GM21515 (cell line): ENCODE measurements at regions not wholly inside any gene's neighbourhood (a gene's known extent, or its start where the extent isn't known, plus 50 kb on each side); places are given as distances from the start of the nearest gene placed in this dataset.
"Not testable (repeated sequence)": the region's sequence is repeated elsewhere in the genome, so short reads cannot be mapped to it uniquely, and the experiment has no call there.

Experiments
- ATAC-seq: cut with Tn5 transposase; IDR thresholded peaks from one replicate; pipeline ENCODE4 v1.9.1; 2021; ENCODE audit not compliant: unreplicated experiment

DNA sequence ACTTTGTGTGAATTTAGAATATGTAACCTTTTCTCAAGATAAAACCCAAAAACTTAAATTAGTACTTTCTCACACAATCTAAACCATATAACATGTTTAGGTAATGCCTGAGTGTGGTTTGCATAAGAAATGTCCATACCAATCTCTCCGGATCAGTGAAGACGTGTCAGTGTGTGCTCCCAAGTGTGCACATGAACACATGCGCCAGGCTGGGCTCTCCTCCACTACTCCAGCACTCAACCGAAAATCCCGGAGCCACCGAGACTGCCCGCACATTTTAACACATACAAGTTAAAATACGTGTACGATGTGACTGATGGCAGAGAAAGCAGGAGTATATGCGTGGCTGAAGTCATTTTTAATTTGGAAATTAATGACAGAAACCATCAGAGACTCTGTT is 658.4 kb downstream of the EFNA5 start:
- ATAC-seq, result no peak

- ATAC-seq, result no peak
These were observed 659.1 kb downstream of the EFNA5 start for GRCh38 chr5:107011605-107012004.

GRCh38 chr5:107010060-107010459 is 660.7 kb downstream of the EFNA5 start:
- no peak for ATAC-seq

- ATAC-seq, result no peak
These were observed 665.1 kb downstream of the EFNA5 start for GRCh38 chr5:107005653-107006052.

DNA sequence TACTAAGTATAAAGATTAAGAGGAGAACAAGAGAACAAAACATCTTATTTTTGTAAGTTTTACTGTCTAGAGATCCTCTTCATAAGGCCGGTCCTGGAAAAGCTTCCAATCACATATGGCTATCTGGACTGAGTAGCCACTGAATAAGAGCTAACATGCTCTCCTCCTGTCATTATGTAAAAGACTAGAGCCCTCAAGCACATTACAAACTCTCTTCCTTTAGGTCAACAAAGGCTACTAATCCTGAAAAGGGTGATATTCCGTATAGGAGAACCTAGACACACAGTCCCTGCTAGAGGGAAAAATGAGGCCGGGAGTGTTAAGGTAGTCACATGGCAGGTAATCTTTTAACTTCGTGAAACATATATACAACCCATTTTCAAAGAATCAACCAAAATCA is 665.6 kb downstream of the EFNA5 start:
- no peak for ATAC-seq

DNA sequence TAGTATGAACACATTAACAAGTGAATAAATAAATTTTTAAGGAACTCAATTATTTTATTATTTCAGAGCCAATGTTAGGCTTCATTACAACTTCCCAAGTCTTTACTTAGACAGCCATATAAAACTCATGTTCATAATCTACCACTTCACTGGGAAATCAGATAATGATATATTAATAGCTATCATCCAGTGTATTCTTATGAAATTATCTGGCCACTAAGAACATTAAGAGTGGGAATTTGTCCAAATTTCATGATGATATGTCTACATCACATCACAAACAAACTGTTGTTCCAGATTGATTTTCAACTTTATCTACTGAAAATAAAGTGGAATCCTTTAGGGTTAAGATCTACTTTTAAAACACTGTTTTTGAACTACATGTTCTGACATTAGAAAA is 668.6 kb downstream of the EFNA5 start:
- no peak for ATAC-seq

DNA sequence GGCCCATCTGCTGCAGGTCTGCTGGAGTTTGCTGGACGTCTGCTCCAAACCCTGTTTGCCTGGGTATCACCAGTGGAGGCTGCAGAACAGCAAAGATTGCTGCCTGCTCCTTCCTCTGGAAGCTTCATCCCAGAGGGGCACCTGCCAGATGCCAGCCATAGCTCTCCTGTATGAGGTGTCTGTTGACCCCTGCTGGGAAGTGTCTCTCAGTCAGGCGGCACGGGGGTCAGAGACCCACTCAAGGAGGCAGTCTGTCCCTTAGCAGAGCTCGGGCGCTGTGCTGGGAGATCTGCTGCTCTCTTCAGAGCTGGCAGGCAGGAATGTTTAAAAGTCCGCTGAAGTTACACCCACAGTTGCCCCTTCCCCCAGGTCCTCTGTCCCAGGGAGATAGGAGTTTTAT is 671.2 kb downstream of the EFNA5 start:
- not testable (repeated sequence) for ATAC-seq

DNA sequence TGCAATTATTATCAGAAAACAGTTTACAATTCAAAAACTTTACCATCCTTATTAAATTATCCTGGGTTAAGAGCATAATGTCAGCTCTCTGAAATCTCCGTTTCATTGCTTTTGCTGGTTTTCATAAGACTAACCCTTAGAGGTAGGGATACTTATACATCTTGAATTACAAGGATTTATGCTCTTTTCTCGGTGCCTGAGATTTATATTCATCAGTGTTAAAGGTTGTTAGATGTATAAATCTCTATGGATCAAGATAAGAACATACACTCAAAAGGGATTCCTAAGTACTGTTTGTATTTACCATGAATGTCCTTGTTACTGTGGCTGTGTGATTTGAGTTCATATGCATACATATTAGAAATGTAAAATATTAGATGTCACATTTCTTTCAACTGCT is 684.7 kb downstream of the EFNA5 start:
- ATAC-seq, result no peak

- ATAC-seq, result no peak
These were observed 685.6 kb downstream of the EFNA5 start for GRCh38 chr5:106985174-106985573.

DNA sequence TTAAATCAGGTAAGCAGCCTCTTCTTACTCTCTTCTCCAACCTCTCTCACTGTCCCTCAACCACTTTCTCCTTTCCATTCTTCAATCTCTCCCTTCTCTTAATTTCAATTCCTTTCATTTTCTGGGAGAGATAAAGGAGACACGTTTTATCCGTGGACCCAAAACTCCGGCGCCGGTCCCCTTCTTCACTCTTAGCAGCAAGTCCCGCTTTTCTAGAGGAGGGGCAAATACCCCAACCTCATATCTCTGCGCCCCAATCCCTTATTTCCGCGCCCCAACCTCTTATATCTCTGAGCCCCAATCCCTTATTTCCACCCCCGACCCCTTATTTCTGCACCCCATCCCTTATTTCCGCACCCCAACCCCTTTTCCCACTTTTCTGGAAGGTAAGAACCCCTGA is 691.6 kb downstream of the EFNA5 start:
- not testable (repeated sequence) for ATAC-seq

DNA sequence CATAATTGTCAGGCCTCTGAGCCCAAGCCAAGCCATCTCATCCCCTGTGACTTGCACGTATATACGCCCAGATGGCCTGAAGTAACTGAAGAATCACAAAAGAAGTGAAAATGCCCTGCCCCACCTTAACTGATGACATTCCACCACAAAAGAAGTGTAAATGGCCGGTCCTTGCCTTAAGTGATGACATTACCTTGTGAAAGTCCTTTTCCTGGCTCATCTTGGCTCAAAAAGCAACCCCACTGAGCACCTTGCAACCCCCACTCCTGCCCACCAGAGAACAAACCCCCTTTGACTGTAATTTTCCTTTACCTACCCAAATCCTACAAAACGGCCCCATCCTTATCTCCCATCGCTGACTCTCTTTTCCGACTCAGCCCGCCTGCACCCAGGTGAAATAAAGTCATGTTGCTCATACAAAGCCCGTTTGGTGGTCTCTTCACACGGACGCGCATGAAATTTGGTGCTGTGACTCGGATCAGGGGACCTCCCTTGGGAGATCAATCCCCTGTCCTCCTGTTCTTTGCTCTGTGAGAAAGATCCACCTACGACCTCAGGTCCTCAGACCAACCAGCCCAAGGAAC is 692.1 kb downstream of the EFNA5 start:
- ATAC-seq, result not testable (repeated sequence)

DNA sequence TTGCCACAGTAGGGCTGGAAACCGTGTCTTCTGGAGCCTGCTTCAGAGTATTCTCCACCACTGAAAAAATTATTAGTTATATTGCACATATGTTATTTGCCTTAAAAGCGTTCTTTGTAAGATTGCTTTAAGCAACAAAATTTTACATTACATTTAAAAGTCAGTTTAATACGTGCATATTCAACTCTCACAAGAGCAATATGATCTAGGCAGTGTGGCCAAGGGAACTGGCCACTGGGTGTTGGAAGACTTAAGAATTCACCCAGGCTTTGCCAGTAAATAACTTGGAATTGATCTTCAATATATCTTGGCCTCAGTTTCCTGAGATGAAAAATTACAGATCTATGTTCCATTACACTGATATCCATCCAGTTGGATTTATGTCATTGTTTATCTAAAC is 694.4 kb downstream of the EFNA5 start:
- ATAC-seq, result no peak

DNA sequence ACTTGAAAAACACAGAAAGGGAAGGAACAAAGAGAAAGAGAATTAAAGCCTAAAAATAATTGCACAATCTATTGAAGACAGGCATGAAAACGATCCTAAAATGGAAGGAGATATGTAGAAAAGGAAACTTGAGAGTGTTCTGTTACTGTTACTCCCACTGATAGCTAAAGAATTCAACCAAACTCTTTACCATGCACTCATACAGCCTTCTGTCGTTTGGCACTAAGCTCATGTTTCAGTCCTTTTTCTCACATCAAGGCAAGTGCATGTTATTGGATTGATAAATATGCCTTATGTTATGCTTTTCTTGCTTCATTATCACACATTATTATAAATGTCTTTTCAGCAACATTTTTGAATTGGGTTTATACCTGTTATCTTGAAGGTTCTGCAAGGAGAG is 696.5 kb downstream of the EFNA5 start:
- no peak for ATAC-seq

GRCh38 chr5:106966686-106967315 is 703.9 kb downstream of the EFNA5 start:
- ATAC-seq, result no peak

DNA sequence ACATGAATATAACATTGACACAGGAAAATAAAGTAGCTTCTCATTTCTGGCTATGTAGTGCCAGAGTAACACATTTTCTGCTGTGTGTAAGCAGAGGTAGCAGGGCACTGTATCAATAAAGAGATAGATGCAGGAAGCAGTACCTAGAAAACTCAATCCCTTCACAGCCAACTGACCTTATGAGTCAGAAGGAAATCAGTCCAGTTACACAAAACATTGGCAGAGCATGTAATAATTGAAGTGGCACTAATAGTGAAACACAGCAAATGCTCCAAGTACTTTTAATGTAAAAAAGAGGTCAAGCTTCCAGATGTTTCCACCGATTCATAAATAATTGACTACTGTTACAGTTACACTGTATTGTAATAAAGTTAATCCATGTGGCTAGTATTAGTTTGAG is 706.6 kb downstream of the EFNA5 start:
- no peak for ATAC-seq

GRCh38 chr5:106963630-106964029 is 707.1 kb downstream of the EFNA5 start:
- ATAC-seq, result no peak

- no peak for ATAC-seq
These were observed 708.1 kb downstream of the EFNA5 start for GRCh38 chr5:106962464-106963230.

GRCh38 chr5:106959387-106959786 is 711.4 kb downstream of the EFNA5 start:
- ATAC-seq, result no peak

DNA sequence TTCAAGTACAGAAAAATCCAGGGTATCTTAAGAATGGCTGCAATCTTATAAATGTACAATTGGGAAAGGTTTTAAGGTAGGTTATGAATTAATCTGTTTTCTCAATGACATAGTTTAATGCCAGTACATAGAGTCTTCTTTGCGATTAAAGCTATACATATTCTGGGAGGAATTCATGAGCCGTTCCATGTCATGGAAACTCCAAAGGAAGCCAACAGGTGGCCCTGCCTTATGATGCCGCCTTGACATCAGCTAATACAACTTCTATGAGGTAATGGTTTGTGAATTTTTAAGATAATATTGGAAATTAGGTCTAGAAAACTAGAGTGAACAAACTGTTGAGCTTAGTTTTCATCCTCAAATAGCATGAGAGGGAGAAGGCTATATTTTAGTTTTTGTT is 713.4 kb downstream of the EFNA5 start:
- no peak for ATAC-seq

GRCh38 chr5:106956886-106957285 is 713.9 kb downstream of the EFNA5 start:
- no peak for ATAC-seq

- ATAC-seq, result no peak
These were observed 714.5 kb downstream of the EFNA5 start for GRCh38 chr5:106956187-106956586.

DNA sequence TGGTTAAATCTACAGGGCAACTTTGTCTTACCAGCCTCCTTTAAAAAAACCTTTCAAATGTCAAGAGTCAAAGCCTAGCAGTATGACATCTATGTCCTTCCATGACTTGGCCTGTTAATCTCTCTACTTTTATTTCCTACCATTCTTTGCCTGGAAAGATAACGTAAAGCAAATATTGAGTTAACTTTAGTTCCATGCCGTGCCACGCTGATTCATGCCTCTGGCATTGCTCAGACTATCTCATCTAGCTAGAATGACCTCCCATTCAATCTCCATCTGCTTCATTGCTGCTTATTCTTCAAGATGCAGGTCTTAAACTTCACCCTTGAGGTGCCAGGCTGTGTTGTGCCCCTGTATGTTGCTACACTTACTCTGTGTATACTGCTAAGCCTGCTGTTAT is 729.8 kb downstream of the EFNA5 start:
- ATAC-seq, result no peak
